ENCODE measurements at regions not wholly inside any gene's neighbourhood (a gene's known extent, or its start where the extent isn't known, plus 50 kb on each side); places are given as distances from the start of the nearest gene placed in this dataset.
"Not testable (repeated sequence)": the region's sequence is repeated elsewhere in the genome, so short reads cannot be mapped to it uniquely, and the experiment has no call there.

DNA sequence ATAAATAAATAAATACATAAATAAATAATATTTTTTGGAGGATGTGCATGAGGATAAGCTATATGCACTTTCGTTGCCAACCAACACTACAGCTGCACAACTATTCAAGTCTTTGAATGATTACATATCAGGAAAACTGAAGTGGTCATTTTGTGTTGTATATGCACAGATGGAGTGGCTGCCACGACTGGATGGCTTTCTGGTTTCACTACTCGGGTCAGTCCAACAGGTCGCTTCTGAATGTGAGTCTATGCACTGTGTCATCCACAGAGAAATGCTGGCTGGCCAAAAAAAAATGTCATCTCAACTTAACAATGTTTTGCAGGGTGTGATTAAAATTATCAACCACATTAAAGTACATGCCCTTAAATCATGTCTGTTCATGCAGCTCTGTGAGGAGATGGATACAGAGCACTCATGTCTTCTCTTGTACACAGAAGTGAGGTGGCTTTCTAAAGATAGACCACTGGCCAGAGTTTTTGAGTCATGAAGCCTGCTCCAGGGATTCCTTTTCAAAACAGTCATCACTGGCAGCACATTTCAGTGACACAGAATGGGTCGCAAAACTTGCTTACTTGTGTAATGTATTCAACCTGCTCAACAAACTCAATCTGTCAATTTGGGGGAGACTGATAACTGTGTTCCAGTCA lies 589.8 kb upstream of the CYLC2 start:
- Histone ChIP-seq H2BK120ac (ENCODE audit: low read depth, low read length) (no peak overlapping the region), H2BK12ac (ENCODE audit: low read length) (no peak overlapping the region), H2BK5ac (ENCODE audit: low read length) (no peak overlapping the region), H3K18ac (ENCODE audit: low read length) (no peak overlapping the region), H3K9ac (ENCODE audit: low read depth, low read length, poor library complexity) (no peak overlapping the region), H3K4me3 (ENCODE audit: low read length in 2 of 2) (no peak overlapping the region), H3K36me3 (replicated peaks in 1 of 2; ENCODE audit: control insufficient read depth in 2 of 2, insufficient read depth in 2 of 2, low read length in 2 of 2) (no peaks in the 10 kb centered on the region), H3K27me3 (ENCODE audit: control insufficient read depth in 3 of 3, insufficient read depth in 3 of 3, low read depth in 1 of 3, low read length in 3 of 3) (no peaks in the 10 kb centered on the region), H3K4ac (ENCODE audit: low read length) (no peak overlapping the region), H3K23ac (ENCODE audit: low read depth, low read length, poor library complexity) (no peak overlapping the region), H3K79me1 (ENCODE audit: low read depth, low read length) (no peaks in the 10 kb centered on the region), H4K8ac (ENCODE audit: low read depth, low read length) (no peak overlapping the region), H3K4me2 (ENCODE audit: insufficient read depth, low read length, poor library complexity, severe bottlenecking) (no peak overlapping the region), H4K91ac (ENCODE audit: low read depth, low read length, poor library complexity) (no peak overlapping the region), H2AFZ (ENCODE audit: low read length) (no peak overlapping the region), H2AK5ac (ENCODE audit: low read depth, low read length) (no peak overlapping the region), H3K9me3 (replicated peaks in 1 of 2; ENCODE audit: control insufficient read depth in 2 of 2, insufficient read depth in 1 of 2, low read depth in 1 of 2, low read length in 2 of 2) (peaks cover 0 to 2% of the 10 kb centered on the region in 2 donors), H3K27ac (replicated peaks; ENCODE audit: low read length) (no peak overlapping the region), H3K4me1 (ENCODE audit: control insufficient read depth in 2 of 2, insufficient read depth in 1 of 2, low read depth in 1 of 2, low read length in 2 of 2) (no peaks in the 10 kb centered on the region), H3K14ac (ENCODE audit: low read length) (no peak overlapping the region), H2BK15ac (ENCODE audit: low read length) (no peak overlapping the region)
- WGBS, 2 donors (ENCODE audit: extremely low coverage in 2 of 2, insufficient read length in 2 of 2, insufficient replicate concordance in 1 of 2) = no CpG with 5 or more reads among the region's 5 CpGs
- DNase-seq (ENCODE audit: low spot score) = no peak

GRCh38 chr9:102403514-102403913 lies 591.6 kb upstream of the CYLC2 start:
- no peak overlapping the region for H3K4me2 ChIP-seq (ENCODE audit: insufficient read depth, low read length, poor library complexity, severe bottlenecking)
- WGBS, 2 donors (ENCODE audit: extremely low coverage in 2 of 2, insufficient read length in 2 of 2, insufficient replicate concordance in 1 of 2) = no CpG with 5 or more reads among the region's 3 CpGs

DNA sequence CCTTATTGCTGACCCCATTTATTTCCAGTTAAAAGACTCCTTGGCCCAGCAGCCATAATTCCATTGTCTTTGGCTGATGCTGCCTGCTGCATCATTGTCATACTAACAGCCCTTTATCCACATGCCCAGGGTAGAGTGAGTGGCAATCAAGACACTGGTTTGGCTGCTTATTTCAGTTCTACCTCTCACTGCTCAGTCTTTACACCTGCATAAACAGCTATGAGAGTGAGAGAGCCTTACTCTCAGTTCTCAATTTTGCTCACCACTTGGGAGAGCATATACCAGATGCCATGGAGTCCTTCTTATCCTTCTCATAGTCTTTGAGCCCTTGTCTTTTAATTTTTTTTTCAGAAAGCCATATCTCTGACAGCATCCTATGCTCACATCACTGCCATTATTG lies 596.9 kb upstream of the CYLC2 start:
- Histone ChIP-seq H2BK5ac (ENCODE audit: low read length) (no peak overlapping the region), H3K14ac (ENCODE audit: low read length) (no peak overlapping the region), H3K23ac (ENCODE audit: low read depth, low read length, poor library complexity) (no peak overlapping the region), H3K9me3 (replicated peaks in 1 of 2; ENCODE audit: control insufficient read depth in 2 of 2, insufficient read depth in 1 of 2, low read depth in 1 of 2, low read length in 2 of 2) (no peaks in the 10 kb centered on the region), H3K18ac (ENCODE audit: low read length) (no peak overlapping the region), H2BK12ac (ENCODE audit: low read length) (no peak overlapping the region), H3K36me3 (replicated peaks in 1 of 2; ENCODE audit: control insufficient read depth in 2 of 2, insufficient read depth in 2 of 2, low read length in 2 of 2) (no peaks in the 10 kb centered on the region), H2AK5ac (ENCODE audit: low read depth, low read length) (no peak overlapping the region), H3K4me2 (ENCODE audit: insufficient read depth, low read length, poor library complexity, severe bottlenecking) (no peak overlapping the region), H3K4ac (ENCODE audit: low read length) (no peak overlapping the region), H3K79me1 (ENCODE audit: low read depth, low read length) (no peaks in the 10 kb centered on the region), H3K4me1 (ENCODE audit: control insufficient read depth in 2 of 2, insufficient read depth in 1 of 2, low read depth in 1 of 2, low read length in 2 of 2) (no peaks in the 10 kb centered on the region), H3K27me3 (ENCODE audit: control insufficient read depth in 3 of 3, insufficient read depth in 3 of 3, low read depth in 1 of 3, low read length in 3 of 3) (no peaks in the 10 kb centered on the region), H4K91ac (ENCODE audit: low read depth, low read length, poor library complexity) (no peak overlapping the region), H2AFZ (ENCODE audit: low read length) (no peak overlapping the region), H3K27ac (replicated peaks; ENCODE audit: low read length) (no peak overlapping the region), H3K4me3 (ENCODE audit: low read length in 2 of 2) (no peak overlapping the region), H3K9ac (ENCODE audit: low read depth, low read length, poor library complexity) (no peak overlapping the region), H2BK15ac (ENCODE audit: low read length) (no peak overlapping the region), H2BK120ac (ENCODE audit: low read depth, low read length) (no peak overlapping the region), H4K8ac (ENCODE audit: low read depth, low read length) (no peak overlapping the region)
- DNase-seq (ENCODE audit: low spot score) = no peak

More at GRCh38 chr9:102403514-102403913, 591.6 kb upstream of the CYLC2 start:
- Histone ChIP-seq H3K18ac (ENCODE audit: low read length) (no peak overlapping the region), H3K23ac (ENCODE audit: low read depth, low read length, poor library complexity) (no peak overlapping the region), H3K9ac (ENCODE audit: low read depth, low read length, poor library complexity) (no peak overlapping the region), H4K8ac (ENCODE audit: low read depth, low read length) (no peak overlapping the region), H3K9me3 (replicated peaks in 1 of 2; ENCODE audit: control insufficient read depth in 2 of 2, insufficient read depth in 1 of 2, low read depth in 1 of 2, low read length in 2 of 2) (peaks cover 0 to 2% of the 10 kb centered on the region in 2 donors), H3K4ac (ENCODE audit: low read length) (no peak overlapping the region), H3K27ac (replicated peaks; ENCODE audit: low read length) (no peak overlapping the region), H3K27me3 (ENCODE audit: control insufficient read depth in 3 of 3, insufficient read depth in 3 of 3, low read depth in 1 of 3, low read length in 3 of 3) (no peaks in the 10 kb centered on the region), H3K14ac (ENCODE audit: low read length) (no peak overlapping the region), H3K79me1 (ENCODE audit: low read depth, low read length) (no peaks in the 10 kb centered on the region), H2BK15ac (ENCODE audit: low read length) (no peak overlapping the region), H3K4me3 (ENCODE audit: low read length in 2 of 2) (no peak overlapping the region), H3K36me3 (replicated peaks in 1 of 2; ENCODE audit: control insufficient read depth in 2 of 2, insufficient read depth in 2 of 2, low read length in 2 of 2) (no peaks in the 10 kb centered on the region), H2BK12ac (ENCODE audit: low read length) (no peak overlapping the region), H3K4me1 (ENCODE audit: control insufficient read depth in 2 of 2, insufficient read depth in 1 of 2, low read depth in 1 of 2, low read length in 2 of 2) (no peaks in the 10 kb centered on the region), H2AFZ (ENCODE audit: low read length) (no peak overlapping the region), H2BK5ac (ENCODE audit: low read length) (no peak overlapping the region), H4K91ac (ENCODE audit: low read depth, low read length, poor library complexity) (no peak overlapping the region), H2BK120ac (ENCODE audit: low read depth, low read length) (no peak overlapping the region), H2AK5ac (ENCODE audit: low read depth, low read length) (no peak overlapping the region)
- no peak for DNase-seq (ENCODE audit: low spot score)

DNA sequence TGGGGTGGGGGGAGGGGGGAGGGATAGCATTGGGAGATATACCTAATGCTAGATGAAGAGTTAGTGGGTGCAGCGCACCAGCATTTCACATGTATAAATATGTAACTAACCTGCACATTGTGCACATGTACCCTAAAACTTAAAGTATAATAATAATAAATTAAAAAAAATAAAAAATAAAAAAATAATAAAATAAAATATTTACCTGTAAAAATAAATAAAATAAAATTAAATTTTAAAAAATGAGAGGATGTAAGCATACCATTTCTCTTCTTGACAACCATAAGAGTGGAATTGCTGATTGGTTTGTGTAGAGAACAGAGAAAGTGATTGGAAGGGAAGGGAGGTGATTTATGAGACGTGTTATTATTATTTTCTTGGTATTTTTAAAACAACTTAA lies 609.5 kb upstream of the CYLC2 start:
- not testable (repeated sequence) for H3K79me1 ChIP-seq (ENCODE audit: low read depth, low read length); H3K4me3 ChIP-seq (ENCODE audit: low read length in 2 of 2); H3K18ac ChIP-seq (ENCODE audit: low read length); H2AFZ ChIP-seq (ENCODE audit: low read length); H2BK15ac ChIP-seq (ENCODE audit: low read length); H2AK5ac ChIP-seq (ENCODE audit: low read depth, low read length); H3K23ac ChIP-seq (ENCODE audit: low read depth, low read length, poor library complexity); H2BK12ac ChIP-seq (ENCODE audit: low read length); H4K8ac ChIP-seq (ENCODE audit: low read depth, low read length); H3K27ac ChIP-seq (replicated peaks; ENCODE audit: low read length); H3K9me3 ChIP-seq (replicated peaks in 1 of 2; ENCODE audit: control insufficient read depth in 2 of 2, insufficient read depth in 1 of 2, low read depth in 1 of 2, low read length in 2 of 2); DNase-seq (ENCODE audit: low spot score); H3K14ac ChIP-seq (ENCODE audit: low read length); H4K91ac ChIP-seq (ENCODE audit: low read depth, low read length, poor library complexity); H2BK5ac ChIP-seq (ENCODE audit: low read length); H3K36me3 ChIP-seq (replicated peaks in 1 of 2; ENCODE audit: control insufficient read depth in 2 of 2, insufficient read depth in 2 of 2, low read length in 2 of 2); H3K4me1 ChIP-seq (ENCODE audit: control insufficient read depth in 2 of 2, insufficient read depth in 1 of 2, low read depth in 1 of 2, low read length in 2 of 2); H2BK120ac ChIP-seq (ENCODE audit: low read depth, low read length); H3K9ac ChIP-seq (ENCODE audit: low read depth, low read length, poor library complexity); H3K27me3 ChIP-seq (ENCODE audit: control insufficient read depth in 3 of 3, insufficient read depth in 3 of 3, low read depth in 1 of 3, low read length in 3 of 3); H3K4me2 ChIP-seq (ENCODE audit: insufficient read depth, low read length, poor library complexity, severe bottlenecking); H3K4ac ChIP-seq (ENCODE audit: low read length)
- 100% methylated on average over 1 of the region's 2 CpGs; no CpG with 5 or more reads in 1 of the 2 donors for WGBS, 2 donors (ENCODE audit: extremely low coverage in 2 of 2, insufficient read length in 2 of 2, insufficient replicate concordance in 1 of 2)

Measured in neuronal stem cell (in vitro differentiated cells).